NCI-H226 (cell line): ENCODE measurements at regions not wholly inside any gene's neighbourhood (a gene's known extent, or its start where the extent isn't known, plus 50 kb on each side); places are given as distances from the start of the nearest gene placed in this dataset.

Source experiments
- DNase-seq: peaks from one replicate; pipeline ENCODE4 v3.0.0-alpha.2; 2015

DNA sequence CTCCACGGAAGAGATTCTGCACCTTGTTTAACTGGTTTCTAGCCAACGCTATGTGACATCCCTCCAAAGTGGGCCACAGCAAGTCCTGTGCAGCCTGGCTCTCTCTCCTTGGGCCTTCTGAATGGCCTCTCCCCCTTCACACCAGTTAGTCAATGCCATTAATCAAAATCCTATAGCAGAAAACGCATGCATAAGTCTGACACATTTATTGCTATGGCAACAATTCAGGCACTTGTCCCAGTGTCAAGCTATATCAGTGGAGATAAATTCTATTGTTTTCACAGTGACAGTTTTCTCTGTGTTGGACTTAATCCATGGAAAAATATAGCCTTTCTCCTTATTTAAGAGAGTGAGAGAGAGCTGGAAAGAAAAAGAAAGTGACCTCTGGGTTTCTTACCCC is 87.2 kb upstream of the TOX3 start:
- no peak for DNase-seq

DNA sequence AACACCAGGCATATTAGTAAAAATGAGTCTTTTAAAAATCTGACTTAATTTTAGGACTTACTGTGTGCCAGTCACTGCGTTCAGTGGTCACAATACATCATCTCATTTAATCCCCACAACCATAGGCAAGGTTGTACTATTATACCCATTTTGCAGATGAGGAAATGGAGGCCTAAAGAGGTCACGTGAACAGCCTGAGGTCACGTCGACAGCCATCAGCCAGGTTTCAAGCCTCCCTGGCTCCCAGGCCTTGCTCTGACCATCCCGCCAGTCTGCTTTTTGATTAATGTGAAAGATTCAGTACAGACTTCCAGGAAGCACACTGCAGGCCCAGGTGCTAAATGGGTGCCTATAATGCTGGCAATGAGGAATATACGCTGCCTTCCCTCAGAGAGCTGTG is 86.3 kb upstream of the TOX3 start:
- no peak for DNase-seq

DNA sequence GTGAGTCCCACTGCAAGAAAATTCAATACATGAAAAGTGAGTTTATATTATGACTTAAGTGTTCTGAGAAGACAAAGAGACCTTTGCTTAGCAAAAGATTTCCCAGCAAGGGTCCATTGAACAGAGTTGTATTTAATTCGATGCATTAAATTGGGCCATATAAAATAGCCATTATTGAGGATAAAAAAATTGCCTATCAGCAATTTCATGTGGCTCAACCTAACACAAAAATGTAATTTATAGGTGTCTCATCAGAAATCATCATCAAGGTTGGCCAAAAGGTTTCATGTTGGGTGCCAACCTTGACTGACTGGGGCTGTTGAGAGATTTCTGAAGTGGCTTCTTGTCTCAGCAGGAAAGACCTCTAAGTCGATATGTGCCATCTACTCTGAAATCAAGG is 84.8 kb upstream of the TOX3 start:
- DNase-seq: no peak

DNA sequence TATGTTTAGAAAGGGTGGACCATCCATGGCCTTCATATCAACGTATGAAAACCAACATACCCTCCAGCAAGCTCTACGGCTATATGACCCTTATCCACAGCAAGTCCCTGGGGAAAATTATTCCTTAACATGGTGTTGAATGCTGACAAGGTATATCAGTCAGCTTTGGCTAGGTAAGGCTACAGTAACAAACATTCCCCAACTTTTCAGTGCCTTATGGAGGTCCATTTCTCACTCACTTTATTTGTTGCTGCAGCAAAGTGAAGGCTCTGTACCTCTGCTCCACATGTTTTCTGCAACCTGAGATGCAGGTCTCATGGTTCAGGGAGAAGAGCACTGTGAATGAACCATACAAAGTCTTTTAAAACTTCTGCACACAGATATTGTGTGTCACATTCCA is 83.8 kb upstream of the TOX3 start:
- no peak for DNase-seq

DNA sequence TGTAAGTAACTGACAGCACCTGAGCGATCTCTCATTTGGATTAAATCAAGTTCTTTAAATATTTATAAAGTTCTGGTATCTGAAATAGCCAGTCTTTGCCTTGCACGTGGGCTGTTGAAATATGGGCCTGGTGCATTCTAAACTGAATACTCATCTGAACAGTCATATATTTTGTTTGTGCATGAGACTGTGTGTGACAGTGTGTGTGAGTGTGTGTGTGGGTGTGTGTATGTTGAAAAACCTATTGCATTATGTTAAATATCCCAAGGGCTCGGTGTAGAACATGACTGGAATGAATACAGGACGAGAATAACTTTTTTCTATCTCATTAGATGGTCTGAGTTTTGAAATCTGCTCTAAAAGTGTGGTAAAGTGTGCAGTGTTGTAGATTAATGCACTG is 82.4 kb upstream of the TOX3 start:
- no peak for DNase-seq

DNA sequence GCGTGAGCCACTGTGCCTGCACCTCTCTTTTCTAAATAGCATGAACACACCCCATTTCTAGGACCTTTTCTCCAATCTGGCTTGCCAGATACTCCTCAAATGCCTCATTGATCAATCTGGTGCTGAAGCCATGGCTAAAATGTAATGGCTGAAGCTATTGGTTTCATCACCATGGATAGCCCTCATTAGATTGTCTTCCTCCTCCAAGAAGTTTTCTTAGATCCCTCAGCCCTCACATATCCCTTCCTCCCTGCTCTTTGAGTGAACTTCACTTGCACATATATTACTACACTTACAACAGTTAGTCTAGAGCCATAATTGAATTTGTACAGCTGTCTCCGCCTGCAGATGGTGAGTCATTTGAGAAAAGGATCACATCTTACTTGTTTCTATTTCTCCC is 77.9 kb upstream of the TOX3 start:
- no peak for DNase-seq

DNA sequence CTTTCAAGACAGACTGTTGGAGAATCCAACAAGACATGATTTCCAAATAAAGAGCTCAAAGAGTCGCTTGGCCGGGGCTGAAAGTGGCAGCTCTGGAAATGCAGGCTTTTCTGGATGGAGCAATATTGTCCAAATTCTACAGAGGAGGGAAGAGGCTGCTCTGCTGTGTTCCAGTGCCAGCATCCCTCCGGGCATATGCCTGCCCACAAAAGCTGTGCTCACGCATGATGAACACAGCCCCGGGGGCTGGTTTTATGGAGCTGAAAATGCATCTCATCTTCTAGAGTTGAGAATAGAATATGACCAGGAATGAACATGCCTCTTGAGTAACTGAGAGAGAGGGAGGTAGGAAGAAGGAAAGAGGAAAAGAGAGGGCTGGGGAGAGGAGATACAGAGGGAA is 74.7 kb upstream of the TOX3 start:
- no peak for DNase-seq

DNA sequence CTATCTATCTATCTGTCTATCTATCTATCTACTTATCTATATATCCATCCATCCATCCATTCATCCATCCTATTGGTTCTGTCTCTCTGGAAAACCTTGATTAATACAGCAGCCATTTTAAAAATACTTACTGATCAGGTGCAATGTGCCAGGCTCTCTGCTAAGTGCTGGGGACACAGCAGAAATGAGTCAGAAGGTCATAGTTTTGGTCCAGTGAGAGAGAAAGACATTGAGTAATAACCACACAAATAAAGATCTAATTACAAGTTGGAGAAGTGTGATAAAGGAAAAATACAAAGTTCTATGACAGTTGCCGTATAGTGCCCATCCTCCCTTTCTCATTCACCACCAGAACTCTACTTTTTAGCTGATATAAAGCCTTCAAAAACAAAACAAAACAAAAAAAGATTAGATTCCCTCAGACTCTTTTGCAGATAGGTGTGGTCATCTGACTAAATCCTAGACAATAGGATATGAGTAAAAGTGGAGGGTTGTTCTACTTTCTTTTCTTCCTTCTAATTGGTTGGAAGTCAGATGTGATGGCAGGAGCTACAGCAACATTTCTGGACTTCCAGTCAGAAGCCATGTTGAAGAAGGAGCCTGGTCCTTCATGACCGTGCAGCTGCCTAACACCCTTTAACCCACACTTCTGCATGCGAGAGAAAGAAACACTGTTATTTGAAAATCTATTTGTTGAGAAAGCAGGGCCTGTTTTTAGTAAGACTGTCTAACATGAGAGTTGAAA is 72.0 kb upstream of the TOX3 start:
- no peak for DNase-seq

DNA sequence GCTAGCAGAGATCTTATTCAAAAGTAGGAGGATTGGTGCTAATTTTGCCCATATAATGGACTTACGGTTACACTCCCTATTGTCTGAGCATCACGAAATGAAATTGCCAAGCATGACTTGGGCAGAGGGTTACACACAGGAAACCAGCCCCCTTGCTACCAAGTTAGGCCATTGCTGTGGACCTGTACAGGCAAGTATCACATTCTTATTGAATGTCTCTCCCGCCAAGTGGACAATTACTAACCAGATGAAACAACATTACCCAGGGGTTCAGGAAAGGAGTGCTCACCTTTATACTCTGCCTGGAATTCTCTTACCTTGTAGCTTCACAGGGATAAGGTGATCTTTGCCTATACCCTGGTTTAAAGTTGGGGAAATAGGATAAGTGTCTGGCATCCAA is 70.6 kb upstream of the TOX3 start:
- no peak for DNase-seq

DNA sequence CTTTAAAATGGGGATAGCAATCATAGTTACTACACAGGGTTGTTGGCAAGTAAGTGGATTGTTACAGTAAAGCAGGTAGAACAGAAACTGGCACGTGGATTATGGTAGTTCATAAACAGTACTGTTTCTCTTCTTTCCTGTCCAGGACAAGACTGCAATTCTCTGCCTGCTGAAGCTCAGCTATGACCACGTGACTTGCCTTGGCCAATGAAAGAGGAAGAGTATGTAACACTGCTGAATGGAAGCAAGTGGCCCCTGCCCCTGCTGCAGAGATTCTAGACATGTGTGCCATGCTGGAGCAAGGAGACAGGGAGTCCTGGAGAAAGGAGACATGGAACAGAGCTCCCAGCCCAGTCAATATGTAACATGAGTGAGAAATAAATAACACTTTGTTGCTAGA is 66.6 kb upstream of the TOX3 start:
- DNase-seq: no peak

DNA sequence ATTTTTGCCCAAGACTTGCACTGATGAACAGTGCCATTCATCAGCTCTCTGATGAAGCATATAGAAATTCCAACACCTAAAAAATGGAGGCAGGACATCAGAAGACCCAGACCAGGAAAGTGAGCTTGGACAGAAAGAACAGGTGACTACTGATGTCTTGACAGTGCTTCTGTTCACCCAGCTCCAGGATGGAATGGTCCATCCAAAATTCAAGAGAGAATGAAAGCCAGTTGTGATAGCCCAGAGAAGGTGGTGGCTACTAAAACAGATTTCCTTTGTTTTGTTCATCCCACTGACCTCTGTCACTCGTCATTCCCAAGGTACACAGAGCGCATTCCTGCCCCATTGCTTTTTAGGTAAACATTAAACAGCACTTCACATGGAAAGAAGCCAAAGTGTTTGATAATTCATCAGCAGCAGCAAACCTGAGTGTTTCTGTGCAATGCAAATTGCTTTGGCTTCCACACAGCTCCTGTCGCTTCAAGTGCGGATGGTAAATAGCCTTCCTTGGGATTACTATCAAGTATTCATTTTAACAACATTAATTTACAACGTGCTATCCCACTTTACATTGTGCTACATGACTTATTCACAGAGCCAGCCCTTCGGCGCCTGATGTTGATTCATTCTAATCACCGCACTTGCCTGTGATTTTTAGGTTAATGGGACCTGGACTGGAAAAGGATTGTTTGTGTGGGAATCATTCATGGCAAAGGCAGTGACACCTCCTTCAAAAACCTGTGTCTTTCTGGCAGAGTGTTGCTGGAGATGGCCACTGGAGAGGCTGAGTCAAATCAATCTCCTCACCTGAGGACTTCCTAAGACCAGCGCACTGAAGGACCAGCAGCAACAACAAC is 65.1 kb upstream of the TOX3 start:
- no peak for DNase-seq

DNA sequence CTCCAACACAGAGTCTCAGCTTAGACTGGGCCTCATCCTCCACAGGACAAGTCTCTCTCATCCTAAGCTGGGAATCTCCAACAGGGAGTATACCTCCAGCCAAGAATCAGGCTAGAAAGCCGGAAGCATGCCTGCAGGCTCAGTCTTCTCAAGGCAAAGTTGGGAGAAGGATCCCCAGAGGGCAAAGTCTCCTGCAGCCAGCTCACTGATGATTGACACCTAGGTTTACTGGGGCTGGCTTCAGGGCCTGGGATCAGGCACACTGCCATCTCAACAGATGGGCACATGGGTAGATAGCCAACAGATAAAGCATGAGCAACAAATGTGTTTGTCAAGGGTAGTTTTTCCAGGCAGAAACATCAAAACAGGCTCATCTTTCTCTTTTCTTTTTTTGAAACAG is 56.1 kb upstream of the TOX3 start:
- no peak for DNase-seq

DNA sequence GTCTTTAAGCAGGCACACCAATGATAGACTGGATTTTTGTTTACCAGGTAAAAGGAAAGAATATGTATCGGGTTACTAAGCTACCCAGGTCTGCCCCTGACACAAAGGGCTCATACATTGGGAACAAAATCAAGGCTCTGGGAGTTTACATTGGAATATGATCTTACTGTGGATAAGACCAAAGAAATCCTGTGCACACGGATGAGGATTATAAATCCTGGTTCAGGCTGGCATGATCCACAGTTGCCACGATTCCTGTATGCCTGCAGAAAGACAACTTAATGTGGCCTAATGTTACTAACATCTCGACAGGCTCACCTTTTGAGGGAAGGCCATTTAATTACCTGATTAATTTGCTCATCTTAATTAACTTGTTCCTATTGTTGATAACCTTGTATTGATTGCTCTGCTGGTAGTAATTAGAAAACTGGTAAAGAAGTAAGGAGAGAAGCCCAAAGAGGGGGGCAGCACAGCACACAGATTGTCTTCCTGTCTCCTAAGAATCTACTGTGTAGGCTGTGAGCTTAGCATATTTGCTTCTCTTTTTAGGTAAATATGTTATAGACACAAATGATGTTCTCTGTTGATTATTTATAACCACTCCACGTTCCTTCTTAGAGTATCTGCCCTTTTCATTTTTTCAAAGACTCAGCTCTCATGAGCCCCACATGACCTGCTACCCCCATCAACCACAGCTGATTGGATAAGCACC is 51.0 kb upstream of the TOX3 start:
- no peak for DNase-seq

DNA sequence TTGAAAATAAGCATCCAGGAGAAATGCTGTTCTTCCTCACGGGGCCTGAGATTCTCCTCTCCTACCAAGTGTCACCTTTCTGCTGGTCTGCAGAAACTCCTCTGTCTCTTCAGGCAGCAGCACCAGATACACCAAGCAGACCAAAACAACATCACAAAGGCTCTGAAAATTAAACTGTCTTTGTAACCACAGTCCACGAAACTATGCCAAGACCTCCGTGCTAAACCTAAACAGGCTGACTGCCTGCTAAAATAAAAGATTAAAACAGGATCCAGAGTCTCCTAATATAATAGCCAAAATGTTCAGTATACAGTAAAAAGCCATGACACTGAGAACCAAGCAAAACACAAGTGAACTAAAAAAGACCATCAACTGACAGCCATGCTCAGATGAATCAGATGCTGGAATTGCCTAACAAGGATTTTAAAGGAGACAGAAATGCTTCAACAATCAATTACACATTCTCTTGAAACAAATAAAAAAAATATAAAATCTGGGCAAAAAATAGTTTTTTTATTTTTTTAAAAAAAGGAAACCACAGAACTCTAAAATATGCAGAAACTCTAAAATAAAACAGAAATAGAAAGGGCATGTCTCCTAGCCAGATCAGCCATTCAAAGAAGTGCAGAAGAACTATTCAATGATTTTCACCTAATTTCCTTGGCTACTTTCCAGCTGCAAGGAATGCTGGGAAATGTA is 50.3 kb upstream of the TOX3 start:
- no peak for DNase-seq
